ENCODE measurements at regions not wholly inside any gene's neighbourhood (a gene's known extent, or its start where the extent isn't known, plus 50 kb on each side); places are given as distances from the start of the nearest gene placed in this dataset.
"Not testable (repeated sequence)": the region's sequence is repeated elsewhere in the genome, so short reads cannot be mapped to it uniquely, and the experiment has no call there.

DNA sequence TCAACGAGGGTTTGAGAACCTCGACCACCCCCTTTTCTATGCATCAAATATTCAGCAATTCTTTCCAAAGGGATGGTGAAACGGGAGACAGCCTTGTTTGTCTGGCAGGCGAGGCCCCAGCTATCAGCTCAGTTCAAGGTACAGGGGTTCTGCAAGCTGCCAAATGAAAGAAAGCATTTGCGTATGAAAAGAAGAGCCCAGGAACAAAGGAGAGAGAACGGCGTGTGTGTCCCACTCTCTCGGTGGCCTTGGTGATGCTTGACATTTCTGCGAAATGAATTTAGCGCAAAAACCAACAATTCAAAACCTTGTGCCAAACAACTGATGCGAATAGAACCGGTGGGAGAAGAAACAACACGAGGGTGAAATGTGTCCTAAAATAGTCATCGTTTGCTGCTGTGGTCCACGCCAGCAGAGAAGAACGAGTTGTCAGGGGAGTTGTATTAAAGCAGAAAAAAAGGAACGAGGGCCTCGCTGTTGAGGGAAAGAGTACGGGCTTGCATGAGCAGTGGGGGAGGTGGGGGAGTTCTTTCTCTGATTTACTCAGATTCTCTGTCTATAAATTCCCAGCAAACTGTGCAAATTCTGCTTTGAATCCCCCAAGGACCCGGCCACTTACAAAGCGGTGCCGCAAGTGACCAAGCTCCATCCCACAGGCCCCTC, 97.7 kb downstream of the TMEM130 start:
- no peak for DNase-seq (ENCODE audit: low read depth in 3 of 3)

DNA sequence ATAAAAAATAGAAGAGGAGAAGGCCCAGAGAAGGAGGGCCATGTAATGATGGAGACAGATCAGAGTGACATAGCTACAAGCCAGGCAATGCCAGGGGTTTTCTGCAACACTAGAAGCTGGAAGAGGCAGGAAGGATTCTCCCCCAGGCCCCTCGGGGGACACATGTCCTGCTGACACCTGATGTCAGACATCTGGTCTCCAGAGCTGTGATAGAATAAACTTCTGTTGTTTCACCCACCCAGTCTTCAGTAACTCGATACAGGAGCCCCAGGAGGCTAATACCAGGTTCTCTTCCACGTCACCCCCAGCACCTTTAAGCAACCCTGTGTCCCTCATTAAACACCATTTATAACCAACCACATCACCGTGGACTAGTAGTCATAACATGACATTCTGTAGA, 94.9 kb downstream of the TMEM130 start:
- no peak for DNase-seq (ENCODE audit: low read depth in 3 of 3)

DNA sequence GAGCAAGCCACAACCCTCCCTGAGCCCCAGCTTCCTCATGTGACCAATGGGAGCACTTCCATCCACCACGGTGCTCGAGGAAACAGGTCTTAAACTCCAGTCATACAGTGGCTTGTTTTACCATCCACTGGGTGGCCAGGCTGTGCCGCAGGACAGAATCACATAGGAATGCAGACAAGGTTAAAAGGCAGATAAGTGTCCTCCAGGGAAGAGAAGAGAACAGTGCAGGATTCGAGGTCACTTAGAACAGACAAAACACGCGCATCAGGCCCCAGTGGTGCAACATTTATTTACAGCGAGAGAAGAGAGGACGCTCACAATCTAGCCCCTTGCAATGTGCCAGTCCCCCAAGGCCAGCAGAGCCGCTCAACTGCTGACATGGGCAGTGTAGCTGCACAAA, 92.8 kb downstream of the TMEM130 start:
- DNase-seq (ENCODE audit: low read depth in 3 of 3): no peak

DNA sequence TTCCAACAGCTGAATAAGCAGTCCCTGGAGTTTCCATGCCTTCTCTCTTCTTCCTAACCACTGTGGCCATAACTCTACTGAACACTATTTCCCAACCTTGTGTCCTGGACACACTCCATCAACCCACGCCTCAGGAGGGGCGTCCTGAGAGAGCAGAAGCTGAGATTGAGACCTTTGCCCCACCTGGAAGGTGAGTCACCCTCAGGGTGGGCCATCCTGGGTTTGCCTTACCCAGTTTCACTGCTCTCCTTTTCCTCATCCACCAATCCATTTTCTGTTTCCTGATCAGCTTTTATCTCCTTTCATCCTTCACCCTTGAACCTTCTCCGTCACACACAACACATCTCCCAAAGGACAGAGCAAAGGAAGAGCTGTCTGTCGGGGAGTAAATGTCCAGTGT, 91.4 kb downstream of the TMEM130 start:
- no peak for DNase-seq (ENCODE audit: low read depth in 3 of 3)

DNA sequence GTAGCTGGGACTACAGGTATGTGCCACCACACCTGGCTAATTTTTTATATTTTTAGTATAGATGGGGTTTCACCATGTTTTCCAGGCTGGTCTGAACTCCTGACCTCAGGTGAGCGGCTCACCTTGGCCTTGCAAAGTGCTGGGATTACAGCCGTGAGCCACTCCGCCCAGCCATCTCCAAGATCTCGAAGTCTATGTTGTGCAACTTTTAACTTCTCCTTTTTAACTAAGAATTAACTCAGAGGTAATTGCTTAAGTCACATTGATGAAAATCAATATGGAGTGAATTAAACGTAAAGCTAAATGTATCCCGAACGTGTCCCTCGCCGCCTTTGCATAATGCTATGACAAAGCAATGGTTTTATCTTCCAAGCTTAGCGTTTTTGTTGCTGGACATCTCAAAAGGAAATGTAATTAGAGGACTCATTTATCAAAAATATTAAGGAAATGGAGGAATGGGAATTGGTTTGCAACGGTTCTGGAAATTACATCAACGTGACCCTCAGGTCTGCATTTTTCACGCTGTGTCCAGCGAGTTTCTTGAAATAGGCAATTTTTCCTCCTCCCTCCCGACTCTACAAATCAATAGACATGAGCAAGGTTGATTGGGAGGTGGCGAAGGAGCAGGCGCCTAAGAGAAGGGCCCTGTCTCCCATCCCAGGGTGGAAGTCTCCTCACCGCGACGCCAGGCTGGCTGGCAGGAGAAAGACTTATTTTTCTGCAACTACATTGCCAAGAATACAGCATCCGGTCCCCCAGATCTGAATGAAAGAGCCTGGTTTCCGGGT, 89.8 kb downstream of the TMEM130 start:
- no peak for DNase-seq (ENCODE audit: low read depth in 3 of 3)

DNA sequence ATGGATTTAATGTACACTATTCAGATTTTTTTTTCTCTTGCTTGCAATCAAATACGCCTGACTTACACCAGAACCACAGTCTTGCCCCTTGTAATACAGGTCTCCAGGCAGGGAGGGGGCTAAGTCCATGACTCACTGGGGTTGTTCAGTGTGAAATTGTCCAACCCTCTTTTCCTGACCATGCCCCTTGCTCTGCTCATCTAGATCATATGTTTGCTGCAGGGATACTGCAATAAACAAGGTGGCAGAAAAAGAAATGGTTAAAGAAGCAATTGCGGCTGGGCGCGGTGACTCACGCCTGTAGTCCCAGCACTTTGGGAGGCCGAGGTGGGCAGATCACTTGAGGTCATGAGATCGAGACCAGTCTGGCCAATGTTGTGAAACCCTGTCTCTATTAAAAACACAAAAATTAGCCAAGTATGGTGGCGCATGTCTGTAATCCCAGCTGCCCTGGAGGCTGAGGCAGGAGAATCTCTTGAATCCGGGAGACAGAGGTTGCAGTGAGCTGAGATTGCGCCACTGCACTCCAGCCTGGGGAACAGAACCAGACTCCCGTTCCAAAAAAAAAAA, 85.5 kb downstream of the TMEM130 start:
- no peak for DNase-seq (ENCODE audit: low read depth in 3 of 3)

DNA sequence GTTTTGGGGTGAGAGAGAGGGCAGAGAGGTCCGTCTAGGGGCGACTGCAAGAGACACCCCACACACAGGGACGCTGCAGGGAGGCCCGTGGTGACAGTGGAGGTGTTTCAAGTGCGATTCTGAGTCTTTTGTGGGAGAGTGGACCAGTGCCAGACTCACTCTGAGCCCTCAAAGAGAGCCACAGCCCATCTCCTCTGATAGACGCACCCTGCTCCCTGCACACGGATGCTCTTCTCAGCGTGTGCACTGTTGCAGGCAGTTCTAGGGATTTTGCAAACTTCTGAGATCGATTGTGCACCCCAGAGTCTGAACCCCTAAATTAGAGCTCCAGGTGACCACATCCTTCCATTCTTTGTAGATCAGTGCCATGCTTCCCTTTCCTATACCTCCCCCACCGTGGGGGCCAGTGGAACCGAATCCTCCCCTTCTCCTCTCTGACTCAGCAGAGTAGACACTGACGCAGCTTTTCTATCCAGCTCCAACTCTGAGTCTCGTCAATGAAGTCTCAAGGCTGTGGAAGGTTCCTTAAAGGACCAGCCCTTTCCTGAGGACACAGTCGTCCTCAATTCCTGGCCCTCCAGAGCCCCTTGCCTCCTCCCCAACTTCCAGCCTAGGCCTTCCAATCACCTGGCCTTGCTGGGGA, 83.8 kb downstream of the TMEM130 start:
- DNase-seq (ENCODE audit: low read depth in 3 of 3): no peak

DNA sequence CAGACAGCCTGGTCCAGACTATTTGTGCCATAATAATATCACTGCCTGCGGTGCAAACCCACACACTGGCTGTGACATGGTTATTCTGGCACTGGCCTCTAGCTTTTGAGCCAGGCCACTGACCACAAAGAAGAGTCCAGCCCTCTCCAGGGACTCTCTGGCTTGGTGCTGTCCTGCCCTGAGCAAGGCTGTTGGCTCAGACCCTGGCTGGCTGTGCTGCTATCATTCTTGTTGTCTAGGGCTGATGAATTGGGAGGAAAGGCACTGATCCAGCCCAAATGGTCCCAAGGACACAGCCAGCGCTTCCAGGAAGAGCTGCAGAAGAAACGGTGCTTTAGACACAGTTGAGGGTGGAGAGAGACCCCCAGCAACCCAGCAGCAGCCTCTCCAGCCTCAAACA, 80.8 kb downstream of the TMEM130 start:
- no peak for DNase-seq (ENCODE audit: low read depth in 3 of 3)

DNA sequence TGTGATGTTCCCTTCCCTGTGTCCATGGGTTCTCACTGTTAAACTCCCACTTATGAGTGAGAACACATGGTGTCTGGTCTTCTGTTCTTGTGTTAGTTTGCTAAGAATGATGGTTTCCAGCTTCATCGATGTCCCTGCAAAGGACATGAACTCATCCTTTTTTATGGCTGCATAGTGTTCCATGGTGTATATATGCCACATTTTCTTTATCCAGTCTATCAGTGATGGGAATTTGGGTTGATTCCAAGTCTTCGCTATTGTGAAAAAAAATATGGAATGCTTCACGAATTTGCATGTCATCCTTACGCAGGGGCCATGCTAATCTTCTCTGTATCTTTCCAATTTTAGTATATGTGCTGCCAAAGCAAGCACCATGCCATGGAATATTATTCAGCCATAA, 75.4 kb downstream of the TMEM130 start:
- not testable (repeated sequence) for DNase-seq (ENCODE audit: low read depth in 3 of 3)

DNA sequence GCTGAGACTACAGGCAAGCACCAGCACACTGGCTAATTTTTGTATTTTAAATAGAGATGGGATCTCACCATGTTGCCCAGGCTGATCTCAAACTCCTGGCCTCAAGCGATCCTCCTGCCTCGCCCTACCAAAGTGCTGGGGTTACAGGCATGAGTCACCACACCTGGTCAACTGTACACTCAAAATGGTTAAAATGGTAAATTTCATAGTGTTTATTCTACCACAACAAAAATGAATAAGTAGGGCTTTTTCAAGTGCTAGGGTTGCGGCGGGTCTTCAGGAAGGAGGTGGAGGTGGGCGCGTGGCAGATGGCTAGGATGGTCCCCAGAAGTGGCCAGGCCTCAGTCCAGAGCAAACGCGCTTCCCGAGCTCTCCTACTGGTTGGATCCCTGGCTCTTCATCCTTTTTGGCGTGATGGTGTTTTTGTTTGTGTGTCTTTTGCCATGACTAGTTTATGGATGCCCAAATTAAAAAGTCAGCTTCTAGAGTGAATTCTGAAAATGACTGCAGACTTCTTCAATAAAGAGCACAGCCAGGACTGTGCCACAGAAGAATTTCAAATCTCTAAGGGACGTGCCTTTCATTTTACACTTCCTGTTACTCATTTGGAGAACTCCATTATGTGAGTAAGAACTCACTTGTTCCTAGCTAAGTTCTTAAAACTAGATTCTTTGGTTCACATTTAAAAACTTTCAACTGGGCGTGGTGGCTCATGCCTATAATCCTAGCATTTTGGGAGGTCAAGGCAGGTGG, 73.9 kb downstream of the TMEM130 start:
- DNase-seq (ENCODE audit: low read depth in 3 of 3): no peak
